ENCODE measurements at regions not wholly inside any gene's neighbourhood (a gene's known extent, or its start where the extent isn't known, plus 50 kb on each side); places are given as distances from the start of the nearest gene placed in this dataset.

DNA sequence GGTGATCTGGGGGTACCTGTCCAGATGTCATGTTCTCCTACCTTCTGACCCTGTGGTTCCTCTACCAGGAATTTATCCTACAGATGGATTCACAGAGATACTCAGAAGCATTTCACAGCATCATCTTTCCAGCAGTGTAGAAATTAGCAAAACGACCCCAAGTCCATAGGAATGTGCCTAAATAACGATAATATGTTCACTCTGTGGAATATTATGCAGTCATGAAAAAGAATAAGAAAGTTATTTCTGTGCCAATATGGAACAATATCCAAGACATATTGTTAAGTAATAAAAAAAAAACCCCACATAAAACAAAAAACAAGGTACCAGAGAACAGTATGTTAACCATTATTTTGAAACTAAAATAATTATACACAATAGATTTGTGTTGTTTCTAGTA, 123.8 kb upstream of the SDK1 start:
- Histone ChIP-seq H2AFZ (replicated peaks; ENCODE audit: low read length, poor library complexity) (no peak overlapping the region), H4K8ac (ENCODE audit: low read depth in 2 of 2, low read length in 2 of 2) (no peak overlapping the region), H2BK15ac (ENCODE audit: low read depth, low read length) (no peak overlapping the region), H3K27ac (ENCODE audit: insufficient read depth, low read length) (no peak overlapping the region), H3K9me1 (ENCODE audit: insufficient read depth, low read length) (no peaks in the 10 kb centered on the region), H3K4me2 (ENCODE audit: low read depth, low read length) (no peak overlapping the region), H2BK20ac (ENCODE audit: low read depth, low read length) (no peak overlapping the region), H3K4me3 (ENCODE audit: insufficient read depth, low read depth, low read length) (no peak overlapping the region), H3K79me1 (ENCODE audit: low read depth in 1 of 2, low read length in 2 of 2) (no peaks in the 10 kb centered on the region), H4K91ac (ENCODE audit: insufficient read depth, low read depth, low read length) (no peak overlapping the region), H3K9me3 (ENCODE audit: control insufficient read depth, insufficient read depth, low read length) (no peaks in the 10 kb centered on the region), H3K4ac (ENCODE audit: low read depth, low read length) (no peak overlapping the region), H2BK5ac (ENCODE audit: low read depth, low read length, poor library complexity, severe bottlenecking) (no peak overlapping the region), H3K14ac (replicated peaks; ENCODE audit: low read depth, low read length) (no peak overlapping the region), H4K20me1 (ENCODE audit: insufficient read depth, low read length) (no peaks in the 10 kb centered on the region), H4K5ac (ENCODE audit: low read depth, low read length) (no peak overlapping the region), H3K9ac (ENCODE audit: low read depth, low read length) (no peak overlapping the region), H2AK9ac (replicated peaks; ENCODE audit: low read depth, low read length, poor library complexity) (no peak overlapping the region), H3K23ac (ENCODE audit: low read depth, low read length) (no peak overlapping the region), H3K18ac (ENCODE audit: low read depth, low read length) (no peak overlapping the region), H2BK120ac (ENCODE audit: low read depth, low read length) (no peak overlapping the region), H3K36me3 (ENCODE audit: control insufficient read depth, insufficient read depth, low read length) (no peaks in the 10 kb centered on the region), H3K4me1 (ENCODE audit: control insufficient read depth, insufficient read depth, low read length) (no peaks in the 10 kb centered on the region; the same call in 1 of the 2 replicates), H2AK5ac (ENCODE audit: low read depth, low read length) (no peak overlapping the region), H3K56ac (ENCODE audit: extremely low read depth, insufficient read depth, low read length) (no peak overlapping the region), H3K27me3 (ENCODE audit: control insufficient read depth, insufficient read depth, low read length) (peaks cover 7% of the 10 kb centered on the region; the same call in 1 of the 2 replicates)
- intact Hi-C loops (cut with micrococcal nuclease) (no loop called here), in situ Hi-C loops (cut with MboI; ENCODE audit: low sequenced_read_pairs) (no loop called here), dilution Hi-C loops (cut with HindIII; ENCODE audit: low sequenced_read_pairs, unreplicated experiment) (no loop called here)
- CTCF ChIA-PET: no interaction called here
- DNase-seq (no peak), ATAC-seq (ENCODE audit: low read depth) (no peak)
- no TSS peak for BruUV-seq (replicated peaks)
- TF ChIP-seq CTCF (conservative IDR thresholded peaks at IDR 0.05; ENCODE audit: low read depth, low read length) (no peak), POLR2A (IDR thresholded peaks at IDR 0.05; ENCODE audit: low read depth, low read length) (no peak), NFE2L2 (IDR thresholded peaks at IDR 0.05; ENCODE audit: low read depth, low read length) (no peak), FOS (IDR thresholded peaks at IDR 0.05; ENCODE audit: low read depth, low read length) (no peak), SMC3 (IDR thresholded peaks at IDR 0.05; ENCODE audit: low read depth, low read length) (no peak), BHLHE40 (IDR thresholded peaks at IDR 0.05; ENCODE audit: low read depth, low read length) (no peak), RFX5 (IDR thresholded peaks at IDR 0.05; ENCODE audit: low read depth, low read length) (no peak), ELK1 (IDR thresholded peaks at IDR 0.05; ENCODE audit: borderline replicate concordance, low read depth, low read length) (no peak), RAD21 (IDR thresholded peaks at IDR 0.05; ENCODE audit: low read length) (no peak), CEBPB (IDR thresholded peaks at IDR 0.05; ENCODE audit: low read depth, low read length) (no peak), CHD1 (IDR thresholded peaks at IDR 0.05; ENCODE audit: low read depth, low read length) (no peak), MAZ (IDR thresholded peaks at IDR 0.05; ENCODE audit: borderline replicate concordance, low read depth, low read length) (no peak), RCOR1 (IDR thresholded peaks at IDR 0.05; ENCODE audit: insufficient replicate concordance, low read length) (no peak)
- TF ChIP-seq, protein P1, sequence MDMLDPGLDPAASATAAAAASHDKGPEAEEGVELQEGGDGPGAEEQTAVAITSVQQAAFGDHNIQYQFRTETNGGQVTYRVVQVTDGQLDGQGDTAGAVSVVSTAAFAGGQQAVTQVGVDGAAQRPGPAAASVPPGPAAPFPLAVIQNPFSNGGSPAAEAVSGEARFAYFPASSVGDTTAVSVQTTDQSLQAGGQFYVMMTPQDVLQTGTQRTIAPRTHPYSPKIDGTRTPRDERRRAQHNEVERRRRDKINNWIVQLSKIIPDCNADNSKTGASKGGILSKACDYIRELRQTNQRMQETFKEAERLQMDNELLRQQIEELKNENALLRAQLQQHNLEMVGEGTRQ (IDR thresholded peaks at IDR 0.05; ENCODE audit: low read depth, low read length): no peak
- WGBS, 2 experiments (ENCODE audit: extremely low coverage in 2 of 2, insufficient read length in 1 of 2): no CpG with 5 or more reads among the region's 2 CpGs
- POLR2A ChIA-PET (ENCODE audit: unreplicated experiment): no interaction called here
